Colonic mucosa (tissue), 4 donors: ENCODE measurements at regions not wholly inside any gene's neighbourhood (a gene's known extent, or its start where the extent isn't known, plus 50 kb on each side); places are given as distances from the start of the nearest gene placed in this dataset.

Experiments
- DNase-seq: peaks from one replicate; pipeline ENCODE4 v3.0.0-alpha.2; 2020
- H3K27ac ChIP-seq: fragments of 200-600 bp; one replicate; pipeline ENCODE4 v1.8.0; 2021
- H3K27me3 ChIP-seq: fragments of 200-600 bp; one replicate; pipeline ENCODE4 v1.8.0; 2021
- H3K36me3 ChIP-seq: fragments of 200-600 bp; one replicate; pipeline ENCODE4 v1.8.0; 2021
- H3K4me1 ChIP-seq: fragments of 200-600 bp; one replicate; pipeline ENCODE4 v1.8.0; 2021; ENCODE audit warnings: mild to moderate bottlenecking
- H3K4me3 ChIP-seq: fragments of 200-600 bp; one replicate; pipeline ENCODE4 v1.8.0; 2021
- H3K9ac ChIP-seq, 2 donors: one replicate each; pipeline ENCODE4 v1.7.0; 2013; ENCODE audit warnings: control low read depth in 2 of 2, low read depth in 2 of 2, low read length in 2 of 2
- H3K9me3 ChIP-seq: fragments of 200-600 bp; one replicate; pipeline ENCODE4 v1.8.0; 2021
- intact Hi-C: fragments of 100-400 bp; cut with DNase I; formaldehyde crosslinking; loops from one replicate; pipeline ENCODE4 v1.14.1; 2022
- TF ChIP-seq, protein P1 (sequence below): fragments of 200-600 bp; IDR thresholded peaks from one replicate; pipeline ENCODE4 v1.8.0; 2022; ENCODE audit warnings: antibody characterized with exemption, mild to moderate bottlenecking
- donor health status: healthy.
- donor health status: DM: no; HTN: no; CAD: no.
- donor health status: DM: no; HTN: no; CAD: no.

DNA sequence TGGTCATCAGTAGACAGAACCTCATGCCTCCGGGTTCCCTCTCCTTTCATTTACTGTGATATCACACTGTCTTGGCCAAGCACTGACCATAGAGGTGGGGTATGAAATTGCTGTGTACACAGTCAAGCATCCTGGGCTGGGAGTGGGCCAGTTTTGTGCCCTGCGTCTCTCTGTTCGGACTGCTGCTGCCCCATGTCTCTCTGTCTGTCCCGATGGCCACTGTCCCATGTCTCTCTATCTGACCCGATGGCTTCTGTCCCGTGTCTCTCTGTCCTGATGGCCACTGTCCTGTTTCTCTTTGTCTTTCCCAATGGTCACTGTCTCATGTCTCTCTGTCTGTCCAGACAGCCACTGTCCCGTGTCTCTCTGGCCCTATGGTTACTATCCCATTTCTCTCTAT lies 164.9 kb downstream of the ARL4C start:
- H3K4me1 ChIP-seq: no peaks in the 10 kb centered on the region
- TF ChIP-seq, protein P1, sequence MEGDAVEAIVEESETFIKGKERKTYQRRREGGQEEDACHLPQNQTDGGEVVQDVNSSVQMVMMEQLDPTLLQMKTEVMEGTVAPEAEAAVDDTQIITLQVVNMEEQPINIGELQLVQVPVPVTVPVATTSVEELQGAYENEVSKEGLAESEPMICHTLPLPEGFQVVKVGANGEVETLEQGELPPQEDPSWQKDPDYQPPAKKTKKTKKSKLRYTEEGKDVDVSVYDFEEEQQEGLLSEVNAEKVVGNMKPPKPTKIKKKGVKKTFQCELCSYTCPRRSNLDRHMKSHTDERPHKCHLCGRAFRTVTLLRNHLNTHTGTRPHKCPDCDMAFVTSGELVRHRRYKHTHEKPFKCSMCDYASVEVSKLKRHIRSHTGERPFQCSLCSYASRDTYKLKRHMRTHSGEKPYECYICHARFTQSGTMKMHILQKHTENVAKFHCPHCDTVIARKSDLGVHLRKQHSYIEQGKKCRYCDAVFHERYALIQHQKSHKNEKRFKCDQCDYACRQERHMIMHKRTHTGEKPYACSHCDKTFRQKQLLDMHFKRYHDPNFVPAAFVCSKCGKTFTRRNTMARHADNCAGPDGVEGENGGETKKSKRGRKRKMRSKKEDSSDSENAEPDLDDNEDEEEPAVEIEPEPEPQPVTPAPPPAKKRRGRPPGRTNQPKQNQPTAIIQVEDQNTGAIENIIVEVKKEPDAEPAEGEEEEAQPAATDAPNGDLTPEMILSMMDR: no peak
- intact Hi-C loops: no loop called here
- H3K27me3 ChIP-seq: no peaks in the 10 kb centered on the region
- no peak overlapping the region for H3K9ac ChIP-seq
- no peaks in the 10 kb centered on the region for H3K36me3 ChIP-seq
- H3K9me3 ChIP-seq: no peaks in the 10 kb centered on the region
- H3K27ac ChIP-seq: no peak overlapping the region
- DNase-seq: no peak
- H3K4me3 ChIP-seq: no peak overlapping the region

DNA sequence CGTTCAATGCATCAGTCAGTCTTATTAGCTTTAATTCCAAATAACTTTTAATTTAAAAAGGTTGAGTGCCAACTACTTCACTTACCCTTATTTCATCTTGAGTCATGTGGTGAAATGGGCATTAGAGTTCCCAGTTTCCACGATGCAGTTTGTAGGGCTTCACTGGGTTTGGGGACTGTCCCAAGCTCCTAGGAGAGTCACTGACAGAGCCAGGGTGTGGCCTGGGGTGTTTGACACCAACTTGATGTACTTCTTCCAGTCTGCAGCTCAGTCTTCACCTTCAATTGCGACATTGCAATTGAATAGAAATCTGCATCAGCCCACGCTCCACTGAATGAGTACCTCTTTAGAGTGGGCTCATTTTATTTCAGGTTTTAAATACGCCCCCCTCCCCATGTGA lies 165.3 kb downstream of the ARL4C start:
- TF ChIP-seq, protein P1: no peak
- no peak for DNase-seq
- Histone ChIP-seq H3K27me3 (no peaks in the 10 kb centered on the region), H3K36me3 (no peaks in the 10 kb centered on the region), H3K9ac (no peak overlapping the region), H3K4me3 (no peak overlapping the region), H3K4me1 (no peaks in the 10 kb centered on the region), H3K9me3 (no peaks in the 10 kb centered on the region), H3K27ac (no peak overlapping the region)
- intact Hi-C loops: no loop called here

GRCh38 chr2:234330902-234331301 lies 166.0 kb downstream of the ARL4C start:
- Histone ChIP-seq H3K36me3 (no peaks in the 10 kb centered on the region), H3K4me3 (no peak overlapping the region), H3K9ac (no peak overlapping the region), H3K9me3 (no peaks in the 10 kb centered on the region), H3K4me1 (no peaks in the 10 kb centered on the region), H3K27me3 (no peaks in the 10 kb centered on the region), H3K27ac (no peak overlapping the region)
- intact Hi-C loops: no loop called here
- peak; percentile 9 for DNase-seq
- TF ChIP-seq, protein P1: no peak

- Histone ChIP-seq H3K9me3 (no peaks in the 10 kb centered on the region), H3K4me3 (no peak overlapping the region), H3K27ac (no peak overlapping the region), H3K4me1 (no peaks in the 10 kb centered on the region), H3K27me3 (no peaks in the 10 kb centered on the region), H3K9ac (no peak overlapping the region), H3K36me3 (no peaks in the 10 kb centered on the region)
- intact Hi-C loops: no loop called here
- peak; percentile 11 for DNase-seq
- TF ChIP-seq, protein P1: no peak
These were observed 167.5 kb downstream of the ARL4C start for GRCh38 chr2:234329202-234329960.

DNA sequence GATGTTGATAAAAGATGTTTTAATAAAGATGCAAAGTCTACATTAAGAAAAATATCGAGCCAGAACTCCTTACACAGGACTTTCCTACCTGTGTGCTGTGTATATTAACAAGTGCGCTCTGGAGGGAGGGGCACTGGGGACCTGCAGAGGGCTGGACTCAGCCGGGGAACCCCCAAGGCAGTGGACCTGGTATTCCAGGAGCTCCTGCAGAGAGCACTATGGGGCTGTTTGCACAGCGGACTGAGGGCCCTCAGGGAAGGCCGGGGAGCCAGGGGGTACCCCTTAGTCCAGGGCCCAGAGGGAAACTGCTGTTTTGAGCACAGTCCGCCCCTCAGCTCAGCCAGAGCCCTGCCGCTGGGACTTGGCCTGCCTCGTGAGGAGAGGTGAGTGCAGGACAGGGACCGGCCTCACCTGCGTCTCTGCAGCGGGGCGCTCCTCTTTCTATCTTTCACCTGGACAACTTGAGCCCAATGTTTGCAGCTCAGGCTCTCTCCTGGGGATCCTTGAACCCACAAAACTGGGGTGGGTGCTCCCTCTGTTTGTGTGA lies 168.4 kb downstream of the ARL4C start:
- no peak overlapping the region for H3K9ac ChIP-seq
- H3K4me3 ChIP-seq: no peak overlapping the region
- no peaks in the 10 kb centered on the region for H3K4me1 ChIP-seq
- TF ChIP-seq, protein P1: no peak
- no peaks in the 10 kb centered on the region for H3K9me3 ChIP-seq
- intact Hi-C loops: no loop called here
- H3K27me3 ChIP-seq: no peaks in the 10 kb centered on the region
- H3K27ac ChIP-seq: no peak overlapping the region
- H3K36me3 ChIP-seq: no peaks in the 10 kb centered on the region
- DNase-seq: no peak
